T-helper 2 cell treated with Interferon-gamma antibody and Interleukin-4, amounts not matched to agents 100 ng/mL and 5 ng/mL, for 36 hours (primary cell): ENCODE measurements at regions not wholly inside any gene's neighbourhood (a gene's known extent, or its start where the extent isn't known, plus 50 kb on each side); places are given as distances from the start of the nearest gene placed in this dataset.
"Not testable (repeated sequence)": the region's sequence is repeated elsewhere in the genome, so short reads cannot be mapped to it uniquely, and the experiment has no call there.

Source experiments
- intact Hi-C: fragments of 100-400 bp; cut with micrococcal nuclease; formaldehyde crosslinking; loops from one replicate; pipeline ENCODE4 v1.15.1; 2023

- intact Hi-C loops = no loop called here
These were observed 111.3 kb upstream of the MRI1 start for GRCh38 chr19:13652810-13653590.

- intact Hi-C loops = no loop called here
These were observed 117.6 kb upstream of the MRI1 start for GRCh38 chr19:13646758-13647157.

- intact Hi-C loops = no loop called here
These were observed 119.7 kb upstream of the MRI1 start for GRCh38 chr19:13644645-13645044.

- intact Hi-C loops = no loop called here
These were observed 123.7 kb upstream of the MRI1 start for GRCh38 chr19:13640611-13641010.

- intact Hi-C loops = no loop called here
These were observed 124.9 kb upstream of the MRI1 start for GRCh38 chr19:13639342-13639929.

- intact Hi-C loops = no loop called here
These were observed 126.7 kb upstream of the MRI1 start for GRCh38 chr19:13637664-13638063.

- intact Hi-C loops = no loop called here
These were observed 128.4 kb upstream of the CACNA1A start for GRCh38 chr19:13634658-13635057.

- intact Hi-C loops = no loop called here
These were observed 127.2 kb upstream of the CACNA1A start for GRCh38 chr19:13633522-13633922.

- intact Hi-C loops = no loop called here
These were observed 126.8 kb upstream of the CACNA1A start for GRCh38 chr19:13633109-13633508.

GRCh38 chr19:13632164-13632563 lies 125.9 kb upstream of the CACNA1A start:
- intact Hi-C loops = not testable (repeated sequence)

GRCh38 chr19:13629687-13630357 lies 123.5 kb upstream of the CACNA1A start:
- intact Hi-C loops = no loop called here

- intact Hi-C loops = no loop called here
These were observed 121.3 kb upstream of the CACNA1A start for GRCh38 chr19:13627531-13627930.

- intact Hi-C loops = no loop called here
These were observed 117.7 kb upstream of the CACNA1A start for GRCh38 chr19:13623716-13624710.

GRCh38 chr19:13622766-13623715 lies 116.8 kb upstream of the CACNA1A start:
- intact Hi-C loops = no loop called here

GRCh38 chr19:13621413-13621812 lies 115.1 kb upstream of the CACNA1A start:
- intact Hi-C loops = no loop called here

- intact Hi-C loops = no loop called here
These were observed 112.9 kb upstream of the CACNA1A start for GRCh38 chr19:13619203-13619632.

- intact Hi-C loops = no loop called here
These were observed 109.6 kb upstream of the CACNA1A start for GRCh38 chr19:13615890-13616289.

- intact Hi-C loops = no loop called here
These were observed 107.2 kb upstream of the CACNA1A start for GRCh38 chr19:13613447-13613846.

GRCh38 chr19:13611596-13611995 lies 105.3 kb upstream of the CACNA1A start:
- intact Hi-C loops = no loop called here

GRCh38 chr19:13610039-13610691 lies 103.9 kb upstream of the CACNA1A start:
- intact Hi-C loops = no loop called here
